ENCODE measurements at regions not wholly inside any gene's neighbourhood (a gene's known extent, or its start where the extent isn't known, plus 50 kb on each side); places are given as distances from the start of the nearest gene placed in this dataset.

GRCh38 chr5:6915574-6915973, 202.3 kb downstream of the TENT4A start:
- no peak for TF ChIP-seq ZFX (IDR thresholded peaks at IDR 0.05; ENCODE audit: borderline replicate concordance)
- TF ChIP-seq, protein P1, sequence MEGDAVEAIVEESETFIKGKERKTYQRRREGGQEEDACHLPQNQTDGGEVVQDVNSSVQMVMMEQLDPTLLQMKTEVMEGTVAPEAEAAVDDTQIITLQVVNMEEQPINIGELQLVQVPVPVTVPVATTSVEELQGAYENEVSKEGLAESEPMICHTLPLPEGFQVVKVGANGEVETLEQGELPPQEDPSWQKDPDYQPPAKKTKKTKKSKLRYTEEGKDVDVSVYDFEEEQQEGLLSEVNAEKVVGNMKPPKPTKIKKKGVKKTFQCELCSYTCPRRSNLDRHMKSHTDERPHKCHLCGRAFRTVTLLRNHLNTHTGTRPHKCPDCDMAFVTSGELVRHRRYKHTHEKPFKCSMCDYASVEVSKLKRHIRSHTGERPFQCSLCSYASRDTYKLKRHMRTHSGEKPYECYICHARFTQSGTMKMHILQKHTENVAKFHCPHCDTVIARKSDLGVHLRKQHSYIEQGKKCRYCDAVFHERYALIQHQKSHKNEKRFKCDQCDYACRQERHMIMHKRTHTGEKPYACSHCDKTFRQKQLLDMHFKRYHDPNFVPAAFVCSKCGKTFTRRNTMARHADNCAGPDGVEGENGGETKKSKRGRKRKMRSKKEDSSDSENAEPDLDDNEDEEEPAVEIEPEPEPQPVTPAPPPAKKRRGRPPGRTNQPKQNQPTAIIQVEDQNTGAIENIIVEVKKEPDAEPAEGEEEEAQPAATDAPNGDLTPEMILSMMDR (IDR thresholded peaks at IDR 0.05) = no peak
- no peak overlapping the region for H3K27ac ChIP-seq

- TF ChIP-seq ZFX (IDR thresholded peaks at IDR 0.05; ENCODE audit: borderline replicate concordance) = no peak
- TF ChIP-seq, protein P1 (IDR thresholded peaks at IDR 0.05) = no peak
- no peak overlapping the region for H3K27ac ChIP-seq
Observed at GRCh38 chr5:6918255-6918654, 205.0 kb downstream of the TENT4A start.

GRCh38 chr5:6920628-6921256, 207.5 kb downstream of the TENT4A start:
- TF ChIP-seq, protein P1 (IDR thresholded peaks at IDR 0.05) = no peak
- no peak for TF ChIP-seq ZFX (IDR thresholded peaks at IDR 0.05; ENCODE audit: borderline replicate concordance)
- no peak overlapping the region for H3K27ac ChIP-seq

DNA sequence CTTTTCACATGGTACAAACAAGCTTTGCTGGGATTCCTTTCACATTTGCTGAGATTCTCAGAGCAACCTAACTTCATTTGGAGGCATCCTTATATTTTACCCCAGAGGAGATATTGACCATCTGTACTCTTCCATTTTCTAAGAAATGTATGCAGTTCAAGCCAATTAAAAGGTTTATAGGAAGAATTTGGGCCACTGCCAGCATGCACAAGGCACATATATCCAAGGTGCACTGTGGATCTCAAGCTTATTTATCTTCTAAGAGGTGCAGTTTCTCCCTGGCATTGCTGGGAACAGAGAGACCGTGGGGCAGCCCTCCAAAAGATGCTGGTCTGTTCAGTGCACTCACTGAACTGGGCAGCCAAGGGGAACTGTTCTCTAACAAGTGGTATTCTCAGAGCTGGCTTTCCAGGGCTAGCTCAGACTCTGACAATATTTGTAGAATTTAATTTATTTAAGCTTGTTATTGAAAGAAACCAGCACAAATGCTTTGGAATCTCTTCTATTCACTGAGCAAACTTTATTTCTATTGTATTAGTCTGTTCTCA, 213.3 kb downstream of the TENT4A start:
- TF ChIP-seq ZFX (IDR thresholded peaks at IDR 0.05; ENCODE audit: borderline replicate concordance) = no peak
- TF ChIP-seq, protein P1 (IDR thresholded peaks at IDR 0.05) = no peak

GRCh38 chr5:6936031-6936430, 222.8 kb downstream of the TENT4A start:
- no peak overlapping the region for H3K27ac ChIP-seq
- TF ChIP-seq, protein P1 (IDR thresholded peaks at IDR 0.05) = no peak
- TF ChIP-seq ZFX (IDR thresholded peaks at IDR 0.05; ENCODE audit: borderline replicate concordance) = no peak

More for the DNA sequence above, 213.3 kb downstream of the TENT4A start:
- H3K27ac ChIP-seq = no peak overlapping the region

DNA sequence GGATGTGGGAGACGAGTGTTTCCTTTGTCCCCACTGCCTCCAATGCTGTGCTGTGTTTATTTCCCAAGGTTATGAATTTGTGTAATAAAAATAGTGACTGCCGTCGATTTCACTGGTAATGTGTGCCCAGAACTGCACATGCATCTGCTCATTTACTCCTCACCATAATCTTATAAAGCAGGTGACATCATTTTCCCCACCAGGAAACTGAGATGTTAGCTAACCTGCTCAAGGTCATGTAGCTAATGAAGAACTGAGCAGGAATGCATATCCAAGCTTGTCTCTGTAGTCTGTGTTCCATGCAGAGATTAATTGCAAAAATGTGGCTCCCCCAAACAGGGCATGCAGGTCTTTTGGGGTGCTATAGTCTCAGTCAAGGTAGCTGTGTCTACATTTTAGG, 224.4 kb downstream of the TENT4A start:
- no peak for TF ChIP-seq ZFX (IDR thresholded peaks at IDR 0.05; ENCODE audit: borderline replicate concordance)
- TF ChIP-seq, protein P1 (IDR thresholded peaks at IDR 0.05) = no peak
- H3K27ac ChIP-seq = no peak overlapping the region

GRCh38 chr5:6941631-6942030, 228.4 kb downstream of the TENT4A start:
- TF ChIP-seq ZFX (IDR thresholded peaks at IDR 0.05; ENCODE audit: borderline replicate concordance) = no peak
- TF ChIP-seq, protein P1 (IDR thresholded peaks at IDR 0.05) = no peak
- H3K27ac ChIP-seq = no peak overlapping the region
